Stomach (tissue), 8 donors: ENCODE measurements at regions not wholly inside any gene's neighbourhood (a gene's known extent, or its start where the extent isn't known, plus 50 kb on each side); places are given as distances from the start of the nearest gene placed in this dataset.
"Not testable (repeated sequence)": the region's sequence is repeated elsewhere in the genome, so short reads cannot be mapped to it uniquely, and the experiment has no call there.

Experiments used
- DNase-seq, 2 donors: peaks; one replicate each; pipeline versions ENCODE4 v3.0.0 to v3.0.0-alpha.2; 2013 to 2019
- H3K27ac ChIP-seq, 5 donors: fragments of 200-600 bp in 4 of 5; sonication (generic) in 4 of 5; one replicate each; pipeline ENCODE4 v1.5.1; 2013 to 2019; ENCODE audit warnings: mild to moderate bottlenecking in 1 of 5, moderate library complexity in 1 of 5
- H3K27me3 ChIP-seq, 3 donors: fragments of 200-600 bp; sonication (generic); one replicate each; pipeline ENCODE4 v1.5.1; 2017 to 2019; ENCODE audit warnings: mixed run types in 1 of 3
- H3K36me3 ChIP-seq, 4 donors: fragments of 200-600 bp; sonication (generic); 1 replicate in 3 of 4; 2 replicates in 1 of 4; pipeline ENCODE4 v1.5.1; 2016 to 2019
- H3K4me1 ChIP-seq, 4 donors: fragments of 200-600 bp; sonication (generic); one replicate each; pipeline ENCODE4 v1.5.1; 2016 to 2019
- H3K4me3 ChIP-seq, 4 donors: fragments of 200-600 bp; sonication (generic) in 3 of 4; one replicate each; pipeline ENCODE4 v1.5.1; 2016 to 2019; ENCODE audit warnings: mild to moderate bottlenecking in 1 of 4
- H3K9me3 ChIP-seq, 4 donors: fragments of 200-600 bp; sonication (generic); one replicate each; pipeline ENCODE4 v1.5.1; 2016 to 2019
- EP300 ChIP-seq: sonication (generic); formaldehyde crosslinking; IDR thresholded peaks from one replicate; pipeline ENCODE4 v1.6.1; 2017; ENCODE audit warnings: antibody characterized with exemption
- POLR2A ChIP-seq, 4 donors: fragments of 450-650 bp; IDR thresholded peaks; one replicate each; pipeline ENCODE4 v1.6.1; 2016; ENCODE audit warnings: antibody characterized with exemption in 4 of 4, control low read depth in 2 of 4, mild to moderate bottlenecking in 1 of 4, moderate library complexity in 1 of 4
- POLR2AphosphoS5 ChIP-seq, 3 donors: sonication (generic); formaldehyde crosslinking; IDR thresholded peaks; one replicate each; pipeline ENCODE4 v1.6.1; 2016; ENCODE audit warnings: antibody characterized with exemption in 3 of 3
- WGBS, 5 donors: extraction: QIAGEN DNeasy Blood & Tissue Kit in 3 of 5; methylation state at CpG; one replicate each; pipeline versions ENCODE4 v1.1.5 to v1.1.7; 2013 to 2018; 5-methylcytosine and 5-hydroxymethylcytosine counted together
- intact Hi-C: fragments of 100-400 bp; cut with DNase I; formaldehyde crosslinking; loops from one replicate; pipeline ENCODE4 v1.15.1; 2023; ENCODE audit warnings: low total_unique reads
- TF ChIP-seq, protein P1 (sequence below), 7 experiments: fragments of 450-650 bp in 4 of 7; fragments of 200-600 bp in 3 of 7; sonication (generic) in 3 of 7; IDR thresholded peaks; one replicate each; pipeline ENCODE4 v1.5.1; 2016 to 2019; ENCODE audit warnings: antibody characterized with exemption in 7 of 7, control low read depth in 2 of 7, mild to moderate bottlenecking in 1 of 7
- donor health status: healthy with polysubstance abuse.
- donor health status: Bipolar disorder and iron deficiency.
- donor health status: healthy.

DNA sequence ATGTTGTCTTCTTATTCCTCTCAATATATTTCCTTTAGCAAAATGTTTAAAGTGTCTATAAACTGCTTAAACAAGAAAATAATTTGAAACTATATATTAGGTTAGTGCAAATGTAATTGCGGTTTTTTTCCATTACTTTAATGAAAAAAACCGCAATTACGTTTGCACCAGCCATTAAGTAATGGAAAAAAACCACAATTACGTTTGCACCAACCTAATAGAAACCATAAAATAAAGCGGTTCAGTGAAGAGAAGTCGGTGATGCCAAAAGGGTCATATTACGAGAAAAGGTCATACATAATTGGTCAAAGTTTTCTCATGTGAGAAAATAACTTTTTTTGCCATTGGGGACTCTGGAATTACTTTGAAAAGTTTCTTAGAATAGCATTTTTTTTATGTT lies 385.6 kb upstream of the ST8SIA4 start:
- H3K9me3 ChIP-seq, result peaks cover 0 to 6% (median 0%) of the 10 kb centered on the region in 4 donors
- intact Hi-C loops, result no loop called here
- no peaks in the 10 kb centered on the region for H3K4me1 ChIP-seq
- no peak overlapping the region for H3K27ac ChIP-seq
- no peaks in the 10 kb centered on the region for H3K27me3 ChIP-seq
- TF ChIP-seq, protein P1, sequence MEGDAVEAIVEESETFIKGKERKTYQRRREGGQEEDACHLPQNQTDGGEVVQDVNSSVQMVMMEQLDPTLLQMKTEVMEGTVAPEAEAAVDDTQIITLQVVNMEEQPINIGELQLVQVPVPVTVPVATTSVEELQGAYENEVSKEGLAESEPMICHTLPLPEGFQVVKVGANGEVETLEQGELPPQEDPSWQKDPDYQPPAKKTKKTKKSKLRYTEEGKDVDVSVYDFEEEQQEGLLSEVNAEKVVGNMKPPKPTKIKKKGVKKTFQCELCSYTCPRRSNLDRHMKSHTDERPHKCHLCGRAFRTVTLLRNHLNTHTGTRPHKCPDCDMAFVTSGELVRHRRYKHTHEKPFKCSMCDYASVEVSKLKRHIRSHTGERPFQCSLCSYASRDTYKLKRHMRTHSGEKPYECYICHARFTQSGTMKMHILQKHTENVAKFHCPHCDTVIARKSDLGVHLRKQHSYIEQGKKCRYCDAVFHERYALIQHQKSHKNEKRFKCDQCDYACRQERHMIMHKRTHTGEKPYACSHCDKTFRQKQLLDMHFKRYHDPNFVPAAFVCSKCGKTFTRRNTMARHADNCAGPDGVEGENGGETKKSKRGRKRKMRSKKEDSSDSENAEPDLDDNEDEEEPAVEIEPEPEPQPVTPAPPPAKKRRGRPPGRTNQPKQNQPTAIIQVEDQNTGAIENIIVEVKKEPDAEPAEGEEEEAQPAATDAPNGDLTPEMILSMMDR (IDR thresholded peaks at IDR 0.05), result no peak
- TF ChIP-seq EP300 (no peak), POLR2AphosphoS5 (IDR thresholded peaks at IDR 0.05) (no peak), POLR2A (IDR thresholded peaks at IDR 0.05) (no peak)
- no peak overlapping the region for H3K4me3 ChIP-seq
- H3K36me3 ChIP-seq, result no peaks in the 10 kb centered on the region
- WGBS, 5 donors, result 83 to 87% (median 84%) methylated on average over 7 of the region's 7 CpGs
- no peak for DNase-seq

DNA sequence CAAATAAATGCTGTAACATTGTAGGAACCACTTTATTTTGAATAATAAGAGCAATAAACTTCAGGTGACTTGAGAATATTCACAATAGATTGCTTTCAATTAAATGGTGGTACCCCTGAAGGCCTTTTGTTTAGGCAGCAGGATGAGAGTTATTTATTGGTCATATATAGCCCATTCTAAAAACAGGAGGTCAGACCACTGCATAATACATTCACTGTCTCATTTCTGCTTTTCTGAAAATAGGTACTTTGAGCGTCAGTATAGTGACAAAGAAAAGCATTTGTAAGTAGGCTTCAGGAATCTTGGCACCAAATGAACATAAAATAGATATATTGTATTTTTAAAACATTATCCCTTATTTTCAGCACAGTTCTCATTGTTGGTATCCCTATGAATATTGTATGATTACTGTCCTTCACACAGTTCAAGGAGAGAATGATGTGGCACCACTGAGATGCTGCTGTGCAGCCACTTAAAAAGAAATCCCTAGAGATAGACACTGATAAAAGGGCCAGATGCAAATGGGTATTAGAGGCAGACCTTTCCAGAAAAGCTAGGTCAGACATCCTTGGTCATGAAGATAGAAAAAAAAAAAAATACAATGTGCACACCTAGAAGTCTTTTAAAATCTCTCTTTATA lies 381.8 kb upstream of the ST8SIA4 start:
- Histone ChIP-seq H3K36me3 (no peaks in the 10 kb centered on the region), H3K4me3 (no peak overlapping the region), H3K4me1 (no peaks in the 10 kb centered on the region), H3K27ac (no peak overlapping the region), H3K27me3 (no peaks in the 10 kb centered on the region), H3K9me3 (peaks cover 0 to 6% (median 0%) of the 10 kb centered on the region in 4 donors)
- DNase-seq, result no peak
- 0 to 91% (median 74%) methylated on average over 1 of the region's 1 CpG for WGBS, 5 donors
- intact Hi-C loops, result no loop called here
- TF ChIP-seq POLR2AphosphoS5 (IDR thresholded peaks at IDR 0.05) (no peak), POLR2A (IDR thresholded peaks at IDR 0.05) (no peak), EP300 (no peak)
- TF ChIP-seq, protein P1 (IDR thresholded peaks at IDR 0.05), result no peak

DNA sequence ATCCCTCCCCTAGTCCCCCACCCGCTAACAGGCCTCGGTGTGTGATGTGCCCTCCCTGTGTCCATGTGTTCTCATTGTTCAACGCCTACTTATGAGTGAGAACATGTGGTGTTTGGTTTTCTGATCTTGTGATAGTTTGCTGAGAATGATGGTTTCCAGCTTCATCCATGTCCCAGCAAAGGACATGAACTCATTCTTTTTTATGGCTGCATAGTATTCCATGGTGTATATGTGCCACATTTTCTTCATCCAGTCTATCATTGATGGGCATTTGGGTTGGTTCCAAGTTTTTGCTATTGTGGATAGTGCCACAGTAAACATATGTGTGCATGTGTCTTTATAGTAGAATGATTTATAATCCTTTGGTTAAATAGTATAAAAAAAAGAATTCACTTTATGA lies 380.9 kb upstream of the ST8SIA4 start:
- WGBS, 5 donors, result 88 to 93% (median 92%) methylated on average over 3 of the region's 3 CpGs
- H3K4me1 ChIP-seq, H3K4me3 ChIP-seq, H3K9me3 ChIP-seq, H3K27me3 ChIP-seq, intact Hi-C loops, DNase-seq, H3K27ac ChIP-seq, H3K36me3 ChIP-seq: not testable (repeated sequence)

DNA sequence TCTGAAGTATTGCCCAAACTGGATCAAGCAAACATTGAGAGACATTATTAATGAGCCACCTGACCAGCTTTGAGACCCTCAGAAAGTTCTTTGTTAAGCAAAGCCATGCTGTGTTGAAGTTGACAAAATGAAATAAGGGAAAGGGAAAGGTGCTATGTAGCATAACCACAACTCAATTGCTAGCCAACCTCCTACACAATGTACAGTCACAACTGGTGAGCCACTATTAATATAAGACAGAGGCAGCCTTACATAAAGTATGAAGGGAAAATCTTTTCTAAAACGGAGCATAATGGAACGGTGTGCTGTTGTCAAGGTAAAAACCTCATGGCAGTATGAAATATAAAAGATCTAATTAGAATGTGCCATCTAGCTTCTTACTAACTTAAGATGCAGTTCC lies 375.8 kb upstream of the ST8SIA4 start:
- DNase-seq, result no peak
- Histone ChIP-seq H3K27ac (no peak overlapping the region), H3K9me3 (no peaks in the 10 kb centered on the region), H3K27me3 (no peaks in the 10 kb centered on the region), H3K36me3 (no peaks in the 10 kb centered on the region), H3K4me3 (no peak overlapping the region), H3K4me1 (no peaks in the 10 kb centered on the region)
- WGBS, 5 donors, result 83 to 98% (median 93%) methylated on average over 2 of the region's 2 CpGs
- TF ChIP-seq POLR2A (IDR thresholded peaks at IDR 0.05), result no peak
- TF ChIP-seq, protein P1 (IDR thresholded peaks at IDR 0.05), result no peak
- TF ChIP-seq POLR2AphosphoS5 (IDR thresholded peaks at IDR 0.05), result no peak
- no peak for TF ChIP-seq EP300
- intact Hi-C loops, result no loop called here

DNA sequence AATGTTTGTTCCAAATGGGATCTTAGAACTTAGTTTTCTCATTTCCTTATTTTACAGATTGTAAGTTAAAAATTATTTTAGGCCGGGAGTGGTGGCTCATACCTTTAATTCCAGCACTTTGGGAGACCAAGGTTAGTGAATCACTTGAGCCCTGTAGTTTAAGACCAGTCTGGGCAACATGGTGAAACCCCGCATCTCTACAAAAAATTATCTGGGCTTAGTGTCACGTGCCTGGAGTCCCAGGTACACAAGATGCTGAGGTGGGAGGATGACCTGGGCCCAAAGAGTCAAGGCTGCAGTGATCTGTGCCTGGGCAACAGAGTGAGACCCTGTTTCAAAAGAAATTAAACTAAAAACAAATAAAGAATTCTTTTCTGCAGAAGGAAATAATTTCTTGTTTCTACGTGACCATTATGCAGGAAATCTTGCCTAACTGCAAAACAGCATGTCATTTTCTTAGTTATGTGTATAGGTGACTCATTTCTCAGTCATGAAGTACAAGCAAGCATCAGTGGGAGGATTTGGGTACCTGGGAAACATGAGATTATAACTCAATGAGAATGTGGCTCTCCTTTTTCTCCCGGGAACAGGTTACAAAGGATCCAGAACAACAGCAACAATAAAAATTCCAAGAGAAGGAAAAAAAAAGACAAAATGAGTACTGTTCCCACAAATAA lies 375.1 kb upstream of the ST8SIA4 start:
- Histone ChIP-seq H3K4me3 (no peak overlapping the region), H3K9me3 (no peaks in the 10 kb centered on the region), H3K4me1 (no peaks in the 10 kb centered on the region), H3K36me3 (no peaks in the 10 kb centered on the region), H3K27ac (no peak overlapping the region), H3K27me3 (no peaks in the 10 kb centered on the region)
- intact Hi-C loops, result no loop called here
- 57 to 75% (median 69%) methylated on average over 5 of the region's 5 CpGs for WGBS, 5 donors
- no peak for DNase-seq
- no peak for TF ChIP-seq POLR2A (IDR thresholded peaks at IDR 0.05)
- TF ChIP-seq, protein P1 (IDR thresholded peaks at IDR 0.05), result no peak
- TF ChIP-seq EP300, result no peak
- no peak for TF ChIP-seq POLR2AphosphoS5 (IDR thresholded peaks at IDR 0.05)
